HG03066 (cell line): ENCODE measurements at regions not wholly inside any gene's neighbourhood (a gene's known extent, or its start where the extent isn't known, plus 50 kb on each side); places are given as distances from the start of the nearest gene placed in this dataset.
"Not testable (repeated sequence)": the region's sequence is repeated elsewhere in the genome, so short reads cannot be mapped to it uniquely, and the experiment has no call there.

Source experiments
- ATAC-seq: cut with Tn5 transposase; IDR thresholded peaks from one replicate; pipeline ENCODE4 v1.9.1; 2021; ENCODE audit warnings: low read depth; ENCODE audit not compliant: unreplicated experiment

DNA sequence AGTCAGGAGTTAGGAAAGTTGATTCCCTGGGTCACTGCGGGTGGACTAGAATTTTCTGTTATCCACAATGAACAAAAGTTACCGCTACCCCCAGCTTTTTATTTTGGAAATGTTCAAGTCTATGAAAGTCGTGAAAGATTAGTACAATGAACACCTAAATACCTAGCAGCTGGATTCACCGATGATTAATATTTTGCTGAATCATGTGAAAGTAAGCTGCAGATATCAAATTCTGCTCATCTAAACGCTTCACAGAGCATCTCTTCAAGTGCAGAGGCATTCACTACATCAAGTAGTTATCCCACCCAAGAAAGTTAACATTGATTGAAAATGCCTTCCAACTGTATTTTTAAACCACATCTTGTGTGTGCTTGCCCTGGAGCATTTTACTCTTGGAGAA lies 729.0 kb upstream of the NR2F2 start:
- ATAC-seq = no peak

DNA sequence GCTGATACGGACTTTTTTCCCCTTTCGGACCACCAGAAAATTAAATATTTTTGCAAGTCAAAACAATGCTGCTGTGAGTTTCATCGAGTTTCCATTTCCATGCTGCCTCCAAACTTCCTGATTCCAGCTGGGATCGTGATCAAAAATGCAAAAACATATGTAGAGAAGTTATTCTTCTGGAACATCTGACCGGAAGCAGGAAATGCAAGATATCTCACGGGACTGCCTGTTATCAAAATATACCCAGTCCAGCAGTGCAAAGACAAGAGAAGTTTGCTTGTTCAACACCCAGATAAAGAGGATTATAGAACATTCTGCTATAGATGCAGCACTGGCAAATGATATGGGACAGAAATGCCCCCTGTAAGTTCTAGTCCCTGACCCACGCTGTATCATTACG lies 726.7 kb upstream of the NR2F2 start:
- no peak for ATAC-seq

DNA sequence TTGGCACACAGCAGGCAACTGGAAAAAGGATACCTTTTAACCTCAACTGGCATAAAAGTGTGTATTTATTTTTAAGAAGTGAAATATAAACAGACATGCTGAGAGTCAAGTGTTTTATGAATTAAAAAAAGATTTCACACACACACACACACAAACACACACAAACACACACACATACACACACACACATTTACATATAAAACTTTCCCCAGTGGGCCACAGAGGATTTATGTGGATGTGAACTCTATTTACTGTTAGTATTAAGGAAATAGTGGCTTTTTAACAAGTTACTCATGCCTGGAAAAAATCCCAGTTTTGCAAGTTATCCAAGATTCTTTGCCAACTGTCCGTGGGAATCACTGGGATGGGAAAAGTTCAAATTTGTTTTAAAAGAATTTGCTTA lies 725.9 kb upstream of the NR2F2 start:
- ATAC-seq = no peak

DNA sequence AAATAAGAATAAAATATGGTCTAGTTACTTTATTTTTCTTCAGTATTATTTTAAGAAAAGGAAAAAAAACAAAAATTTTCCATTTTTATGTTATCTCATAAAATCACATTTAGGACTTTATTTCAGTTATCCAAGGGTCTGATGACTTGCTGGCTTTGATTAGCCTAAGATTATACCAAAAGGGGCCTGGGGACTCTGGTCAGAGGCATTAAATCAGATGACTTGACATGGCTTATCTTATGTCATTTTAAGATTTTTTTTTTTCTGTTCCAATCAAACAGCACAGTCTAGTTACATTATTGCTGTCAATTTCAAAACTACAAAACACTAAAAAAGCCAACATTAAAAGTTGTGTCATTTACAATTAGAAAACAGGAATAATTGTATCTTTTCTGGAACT lies 725.4 kb upstream of the NR2F2 start:
- no peak for ATAC-seq

DNA sequence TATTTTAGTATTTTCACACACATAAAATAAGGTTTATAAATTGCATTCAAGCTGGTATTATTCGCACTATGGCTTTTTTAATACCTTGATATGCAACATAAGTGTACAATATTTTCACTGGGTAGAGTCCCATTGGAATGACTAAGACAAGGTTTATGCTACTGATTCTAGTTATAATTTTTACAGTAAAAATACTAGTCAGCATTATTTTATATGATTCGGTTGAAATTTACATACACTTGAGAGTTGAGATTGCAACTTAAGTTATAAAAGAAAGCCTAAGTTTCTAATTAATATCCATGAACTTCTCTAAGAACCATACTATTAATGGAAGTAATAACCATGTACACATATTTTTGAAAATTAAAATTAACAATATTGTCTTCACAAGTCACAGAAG lies 723.9 kb upstream of the NR2F2 start:
- ATAC-seq = no peak

DNA sequence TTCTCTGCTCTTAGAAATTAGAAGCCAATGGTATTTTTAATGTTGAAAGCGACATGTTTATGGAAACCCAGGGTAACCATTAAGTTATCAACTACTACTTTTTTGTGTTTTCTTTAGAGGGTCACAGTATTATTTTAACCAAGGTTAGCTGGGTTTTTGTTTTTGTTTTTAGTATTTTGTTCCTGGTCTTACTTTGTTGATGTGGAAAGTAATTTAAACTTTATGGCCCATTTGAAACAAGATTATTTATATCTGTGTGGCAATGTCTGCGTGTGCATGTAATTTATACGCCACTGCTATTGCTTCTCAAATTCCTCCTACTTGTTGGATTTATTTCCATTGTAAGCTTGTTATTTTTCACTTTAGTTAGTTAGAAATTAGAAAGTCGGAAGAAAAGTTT lies 722.1 kb upstream of the NR2F2 start:
- ATAC-seq = no peak

DNA sequence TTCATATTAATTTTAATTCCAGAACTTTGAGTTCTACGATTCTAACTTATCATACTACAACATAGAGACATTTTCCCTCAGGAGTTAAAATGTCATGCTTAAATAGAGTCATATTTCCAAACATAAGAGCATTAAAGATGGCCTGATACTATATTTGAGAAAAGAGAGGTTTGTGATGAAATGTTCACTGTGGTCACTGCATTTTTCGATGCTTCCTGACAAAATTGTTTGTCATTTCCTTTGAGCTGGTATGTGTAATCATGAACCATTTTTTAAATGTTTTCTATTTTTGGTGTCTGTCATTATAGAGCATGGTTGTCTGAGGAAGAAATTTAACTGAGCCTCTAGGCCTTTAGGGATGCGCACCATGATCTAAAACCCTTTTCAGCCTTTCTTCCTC lies 721.4 kb upstream of the NR2F2 start:
- no peak for ATAC-seq

DNA sequence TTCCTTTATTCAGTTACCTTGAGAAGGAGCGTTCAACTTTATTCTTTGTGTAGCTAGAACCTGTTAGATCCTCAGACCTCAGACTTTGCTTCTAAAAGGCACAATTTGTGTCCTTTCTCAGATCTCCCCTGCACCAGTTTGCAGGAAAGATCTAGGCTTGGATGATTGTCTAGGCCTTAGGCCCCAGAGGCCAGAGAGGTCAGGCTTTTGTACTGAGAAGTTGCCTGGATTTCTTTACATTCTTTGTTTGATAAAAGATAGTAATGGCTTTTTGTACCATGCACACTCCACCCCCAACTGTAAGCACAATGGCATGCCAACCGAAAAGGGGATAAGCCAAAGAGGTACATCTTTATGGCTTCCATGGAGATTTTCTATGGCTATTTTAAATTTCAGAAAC lies 719.6 kb upstream of the NR2F2 start:
- no peak for ATAC-seq

DNA sequence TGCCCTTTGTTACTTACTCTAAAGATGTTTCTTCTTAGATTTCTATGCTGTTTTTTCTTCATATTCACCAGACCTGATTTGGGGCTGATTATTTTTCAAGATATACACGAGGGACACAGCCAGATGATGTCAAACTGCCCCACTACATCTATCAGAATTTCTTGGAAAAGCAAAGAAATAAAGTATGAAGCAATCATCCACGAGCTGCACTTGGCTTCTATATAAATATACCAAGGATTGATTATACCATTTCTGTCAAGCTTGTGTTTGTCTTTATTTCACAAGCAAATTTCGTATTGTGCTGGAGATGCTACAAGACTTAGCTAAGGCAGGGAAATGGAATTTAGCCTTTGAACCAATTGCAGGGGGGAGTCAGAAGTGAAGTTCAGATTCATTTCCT lies 715.1 kb upstream of the NR2F2 start:
- no peak for ATAC-seq

DNA sequence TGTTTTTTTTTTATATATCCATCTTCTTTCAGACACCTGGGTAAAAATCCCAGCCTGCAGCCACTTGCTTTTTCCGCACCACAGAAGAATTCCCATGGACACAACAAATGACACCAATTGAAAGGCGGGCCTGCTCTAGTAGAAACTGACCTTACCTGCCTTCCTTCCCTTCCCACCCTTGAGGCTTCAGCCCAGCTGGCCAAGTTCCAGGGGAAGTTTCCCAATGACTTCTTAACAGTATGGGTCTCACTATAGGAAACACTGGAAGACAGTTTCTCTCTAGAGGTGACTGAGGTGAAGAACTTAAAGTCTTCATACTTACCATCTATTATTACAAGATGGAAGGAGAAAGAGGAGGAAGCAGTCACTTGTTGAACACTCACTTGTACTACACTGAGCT lies 714.2 kb upstream of the NR2F2 start:
- no peak for ATAC-seq

DNA sequence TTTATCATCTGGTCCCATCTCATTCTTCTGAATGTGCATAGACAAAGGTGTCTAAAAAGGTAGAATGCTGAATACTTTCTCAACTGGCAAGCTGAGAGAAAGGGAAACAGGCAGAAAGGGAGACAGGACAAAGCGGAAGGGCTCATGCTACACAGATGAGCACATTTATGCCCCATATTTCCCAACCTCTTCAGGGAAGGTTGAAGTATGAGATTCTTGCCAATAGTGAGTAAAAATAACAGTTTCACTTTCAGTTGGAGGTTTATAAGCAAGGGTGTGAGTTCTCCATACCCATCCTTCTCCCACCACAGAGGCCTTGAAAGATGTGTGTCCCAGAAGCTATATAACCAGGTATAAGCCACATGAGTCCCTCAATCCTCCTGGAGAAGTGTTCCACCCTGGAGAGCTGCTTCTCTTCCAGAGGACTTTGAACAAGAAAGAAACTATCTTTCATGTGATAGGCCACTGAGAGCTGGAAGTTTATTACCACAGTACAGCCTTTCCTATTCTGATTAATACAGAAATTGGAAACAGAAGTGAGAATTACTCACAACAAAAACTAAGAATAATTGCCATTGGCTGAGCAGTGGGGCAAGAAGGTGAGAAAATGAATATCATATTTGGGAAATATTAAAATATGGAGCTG lies 709.4 kb upstream of the NR2F2 start:
- no peak for ATAC-seq

DNA sequence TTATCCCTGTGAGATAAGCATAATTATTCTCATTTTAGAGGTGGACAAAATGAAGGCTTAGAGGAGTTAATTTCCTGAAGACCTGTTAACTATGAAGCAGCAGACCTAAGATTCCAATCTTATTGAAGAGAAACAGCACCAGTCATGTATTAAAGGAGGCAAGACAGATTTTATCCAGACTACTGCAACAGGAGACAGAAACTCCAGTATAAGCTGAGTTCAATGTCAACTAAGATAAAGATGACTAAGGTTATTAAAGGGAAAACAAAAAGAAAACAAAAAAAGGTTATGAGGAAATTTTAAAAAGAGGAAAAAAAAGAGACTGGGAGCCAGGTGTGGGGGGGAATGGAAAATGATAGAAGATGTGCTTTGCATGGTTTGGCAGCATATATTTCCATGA lies 707.7 kb upstream of the NR2F2 start:
- ATAC-seq = no peak

DNA sequence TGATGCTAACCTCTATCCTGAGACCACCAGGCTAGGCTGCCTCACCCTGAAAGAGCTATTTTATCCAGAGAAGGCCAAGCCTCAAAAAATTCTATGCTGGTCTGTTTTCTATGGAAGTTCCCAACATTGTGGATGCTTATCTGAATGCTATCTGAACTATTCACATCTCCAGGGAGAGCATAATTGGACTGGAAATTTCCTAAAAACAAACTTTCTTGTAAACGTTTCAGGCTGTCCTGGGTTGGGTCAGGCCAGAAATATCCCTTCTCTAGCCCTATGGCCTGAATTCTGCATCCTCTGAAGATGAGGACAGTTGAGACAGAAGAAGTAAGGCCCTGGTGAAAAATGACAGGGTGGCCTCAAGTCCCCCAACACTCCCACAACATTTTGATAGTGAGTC lies 706.4 kb upstream of the NR2F2 start:
- no peak for ATAC-seq

DNA sequence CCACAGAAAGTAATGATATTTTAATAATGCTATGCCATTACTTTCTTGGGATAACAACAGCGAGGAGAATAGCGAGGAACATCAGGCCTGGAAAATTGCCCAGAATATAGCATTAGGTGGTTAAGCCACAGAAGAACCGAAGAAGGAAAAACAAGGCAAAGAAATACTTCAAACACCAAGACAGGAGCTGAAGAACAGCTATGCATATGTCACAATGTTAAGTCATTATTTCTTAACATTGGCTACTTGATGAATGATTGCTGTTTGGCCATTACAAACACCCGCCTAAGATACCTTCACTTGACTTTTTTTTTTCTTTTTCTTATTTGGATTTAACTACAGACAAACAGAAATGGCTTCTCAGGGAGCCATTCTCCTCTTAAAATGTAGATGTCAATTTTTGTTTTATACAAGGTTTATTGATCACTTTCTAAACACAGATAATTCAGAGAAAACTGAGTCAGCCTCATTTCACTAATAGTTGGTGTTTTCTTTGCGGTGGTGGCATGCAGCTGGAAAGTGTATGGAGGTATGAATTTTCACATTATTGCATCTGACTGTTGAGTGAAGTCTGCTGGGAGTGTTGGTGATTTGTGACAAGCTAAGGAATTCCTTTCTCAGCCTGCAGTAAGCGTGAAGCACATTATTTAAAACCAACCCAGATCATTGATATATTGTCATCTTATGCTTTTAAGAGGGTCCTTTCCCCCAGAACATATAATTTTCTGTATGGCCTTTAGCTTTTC lies 705.7 kb upstream of the NR2F2 start:
- no peak for ATAC-seq

DNA sequence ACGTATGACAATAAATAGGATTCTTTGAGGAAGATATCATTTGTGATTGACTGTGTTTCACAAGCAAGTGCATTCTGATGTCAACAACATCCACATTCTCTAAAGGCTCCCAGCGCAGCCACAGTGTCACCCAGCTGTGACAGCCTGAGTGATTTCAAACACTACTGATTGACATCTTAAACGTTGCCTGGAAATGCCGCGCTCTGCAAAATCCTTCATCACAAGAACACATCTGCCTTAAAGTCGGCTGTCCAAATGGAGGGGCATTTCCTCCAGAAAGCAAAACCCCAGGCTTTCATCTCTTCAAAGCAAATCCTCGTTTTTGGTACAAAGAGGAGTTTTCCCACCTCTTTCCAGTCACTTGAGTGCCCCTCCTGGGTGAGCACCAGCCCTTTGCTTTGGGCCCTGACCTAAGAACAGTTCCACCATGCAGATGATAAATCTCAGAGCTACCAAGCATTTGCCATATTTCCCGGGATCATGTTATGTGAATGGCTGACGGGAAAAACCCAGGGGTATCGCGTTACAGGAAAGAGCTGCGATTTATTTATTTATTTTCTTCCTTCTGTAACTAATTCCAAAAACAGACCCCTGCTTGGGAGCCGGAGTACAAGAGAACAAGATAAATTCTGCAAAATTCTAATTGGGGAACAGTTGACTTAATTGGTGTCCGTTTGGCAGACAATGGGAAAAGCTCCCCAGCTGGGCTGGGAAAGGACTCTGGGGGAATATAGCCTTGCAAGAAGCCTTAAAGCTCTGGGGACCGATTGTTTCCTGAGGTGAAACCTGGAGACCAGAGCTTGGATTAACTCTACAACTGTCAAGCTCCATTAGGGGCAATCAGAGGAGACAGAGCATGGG lies 703.8 kb upstream of the NR2F2 start:
- no peak for ATAC-seq

DNA sequence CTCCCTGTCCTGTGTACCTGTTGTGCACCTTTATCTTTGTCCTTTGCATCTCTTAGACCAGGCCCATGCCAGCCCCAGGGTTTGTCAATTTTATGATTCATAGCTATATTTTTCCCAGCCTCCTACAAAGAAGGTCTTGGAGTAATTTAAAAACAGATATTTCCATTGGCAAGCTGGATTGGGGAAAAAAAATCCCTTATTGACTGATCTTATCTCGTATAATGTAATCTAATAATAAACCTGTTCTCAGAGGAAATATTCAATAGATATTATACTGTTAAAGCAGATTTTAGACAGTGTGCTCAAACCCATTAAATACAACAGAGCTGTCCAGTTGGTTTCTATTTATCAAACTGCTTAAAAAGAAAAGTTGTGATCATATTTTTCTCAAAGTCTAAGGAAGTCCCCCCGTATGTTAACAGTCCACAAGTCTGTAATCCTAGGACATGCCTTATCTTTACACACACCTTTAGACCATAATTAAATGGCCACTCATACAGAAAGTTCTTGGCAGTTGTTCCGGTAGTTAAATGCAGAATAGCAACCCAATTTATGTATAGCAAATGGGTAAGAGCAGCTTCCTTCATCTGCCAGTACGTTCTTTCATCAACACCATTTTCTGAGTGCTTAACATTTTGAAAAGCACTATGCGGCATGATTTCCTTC lies 700.9 kb upstream of the NR2F2 start:
- no peak for ATAC-seq

DNA sequence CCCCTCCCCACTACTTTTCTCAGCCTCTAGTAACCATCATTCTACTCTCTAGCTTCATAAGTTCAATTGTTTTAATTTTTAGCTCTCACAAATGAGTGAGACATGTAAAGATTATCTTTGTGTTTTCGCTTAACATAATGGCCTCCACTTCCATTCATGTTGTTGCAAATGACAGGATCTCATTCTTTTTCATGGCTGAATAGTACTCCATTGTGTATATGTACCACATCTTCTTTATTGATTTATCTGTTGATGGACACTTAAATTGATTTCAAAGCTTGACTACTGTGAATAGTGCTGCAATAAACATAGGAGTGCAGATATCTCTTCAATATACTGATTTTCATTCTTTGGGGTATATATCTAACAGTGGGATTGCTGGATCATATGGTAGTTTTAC lies 699.8 kb upstream of the NR2F2 start:
- no peak for ATAC-seq

DNA sequence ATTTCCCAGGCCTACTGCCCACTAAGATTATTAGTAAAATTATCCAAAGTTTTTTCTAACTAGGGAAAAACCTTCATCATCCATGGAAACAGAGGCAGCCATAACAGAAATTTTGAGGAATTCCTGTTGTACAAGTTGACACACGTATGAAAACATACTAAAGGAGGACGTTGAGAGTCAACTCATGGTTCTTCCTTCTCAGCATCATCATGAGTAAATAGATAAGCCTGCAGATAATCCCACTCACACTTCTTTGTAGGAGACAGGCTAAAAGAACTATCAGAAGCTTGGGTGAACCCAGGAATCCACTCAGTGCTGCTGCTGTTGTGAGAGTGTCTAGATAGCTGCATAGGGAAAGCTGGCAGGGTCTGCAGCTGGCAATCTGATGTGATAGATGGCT lies 694.8 kb upstream of the NR2F2 start:
- no peak for ATAC-seq

DNA sequence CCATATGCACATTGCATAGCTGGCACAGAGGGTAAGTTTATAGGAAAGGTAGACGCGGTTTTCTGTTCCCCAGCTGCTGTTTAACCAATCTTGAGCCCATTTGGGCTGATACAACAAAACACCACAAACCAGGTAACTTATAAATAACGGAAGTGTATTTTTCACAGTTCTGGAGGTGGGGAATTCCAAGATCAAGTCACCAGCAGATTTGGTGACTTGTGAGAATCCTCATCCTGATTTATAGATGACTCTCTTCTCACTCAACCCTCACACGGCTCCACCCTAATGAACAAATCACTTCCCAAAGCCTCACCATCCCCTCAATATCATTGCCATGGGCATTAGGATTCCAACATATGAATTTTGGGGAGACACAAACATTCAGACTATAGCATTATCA lies 694.4 kb upstream of the NR2F2 start:
- ATAC-seq = no peak

DNA sequence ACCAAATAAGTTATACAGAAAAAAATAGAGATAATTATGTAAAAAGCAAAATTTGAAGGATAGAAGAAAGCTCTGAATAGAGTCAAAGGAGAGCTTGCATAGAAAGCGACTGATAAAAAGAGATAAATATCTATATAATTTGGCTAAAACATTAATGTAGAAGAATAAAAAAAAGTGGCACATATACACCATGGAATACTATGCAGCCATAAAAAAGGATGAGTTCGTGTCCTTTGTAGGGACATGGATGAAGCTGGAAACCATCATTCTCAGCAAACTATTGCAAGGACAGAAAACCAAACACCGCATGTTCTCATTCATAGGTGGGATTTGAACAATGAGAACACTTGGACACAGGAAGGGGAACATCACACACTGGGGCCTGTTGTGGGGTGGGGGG lies 693.3 kb upstream of the NR2F2 start:
- not testable (repeated sequence) for ATAC-seq

DNA sequence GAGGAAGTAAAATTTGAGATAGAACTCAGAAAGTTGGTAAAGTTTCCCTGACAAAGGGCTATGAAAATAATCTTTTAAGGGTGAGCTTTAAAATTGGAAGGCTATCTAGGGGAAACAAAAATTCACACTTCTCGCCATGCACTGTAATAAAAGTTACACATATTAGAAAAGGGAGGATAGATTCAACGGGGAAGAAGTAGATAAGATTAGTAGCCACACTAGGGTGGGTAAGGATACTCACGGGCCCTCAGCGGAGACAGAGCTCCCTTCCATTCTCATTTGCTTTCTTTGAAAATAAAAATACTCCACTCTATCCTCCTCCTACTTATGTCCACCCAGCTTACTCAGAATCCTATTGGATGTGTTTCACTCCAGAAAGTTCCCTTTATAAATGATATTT lies 691.3 kb upstream of the NR2F2 start:
- no peak for ATAC-seq
